ENCODE measurements at regions not wholly inside any gene's neighbourhood (a gene's known extent, or its start where the extent isn't known, plus 50 kb on each side); places are given as distances from the start of the nearest gene placed in this dataset.

GRCh38 chr2:6639929-6640620, 225.6 kb downstream of the CMPK2 start:
- H3K9me3 ChIP-seq (ENCODE audit: low read depth), result no peaks in the 10 kb centered on the region
- DNase-seq (ENCODE audit: low spot score), result no peak
- H3K9me2 ChIP-seq (replicated peaks; ENCODE audit: insufficient read depth), result no peaks in the 10 kb centered on the region
- 24% methylated on average over 3 of the region's 3 CpGs for WGBS (ENCODE audit: low lambda C conversion rate, missing lambda C conversion rate)
- TF ChIP-seq EZH2phosphoT487 (IDR thresholded peaks at IDR 0.05; ENCODE audit: low read depth, severe bottlenecking, unreplicated experiment) (no peak), EZH2 (IDR thresholded peaks at IDR 0.05; ENCODE audit: borderline replicate concordance) (no peak), CTCF (IDR thresholded peaks at IDR 0.05; ENCODE audit: poor library complexity) (no peak)
- H3K36me3 ChIP-seq (replicated peaks; ENCODE audit: insufficient read depth, low read depth), result no peaks in the 10 kb centered on the region
- H2AFZ ChIP-seq, result no peak overlapping the region
- H3K27ac ChIP-seq, result no peak overlapping the region
- no peak overlapping the region for H3K4me3 ChIP-seq
- H3K79me2 ChIP-seq, result no peaks in the 10 kb centered on the region
- peaks cover 3% of the 10 kb centered on the region for H3K4me1 ChIP-seq (ENCODE audit: insufficient read depth)
- H3K4me2 ChIP-seq, result no peak overlapping the region
- H4K20me1 ChIP-seq (ENCODE audit: insufficient read depth, poor library complexity, severe bottlenecking), result no peaks in the 10 kb centered on the region
- no peaks in the 10 kb centered on the region for H3K27me3 ChIP-seq

GRCh38 chr2:6640621-6641015, 225.1 kb downstream of the CMPK2 start:
- WGBS (ENCODE audit: low lambda C conversion rate, missing lambda C conversion rate), result 59% methylated on average over 1 of the region's 1 CpG
- H3K4me1 ChIP-seq (ENCODE audit: insufficient read depth), result peaks cover 3% of the 10 kb centered on the region
- H2AFZ ChIP-seq, result no peak overlapping the region
- H3K4me3 ChIP-seq, result no peak overlapping the region
- H3K27me3 ChIP-seq, result no peaks in the 10 kb centered on the region
- H3K4me2 ChIP-seq, result no peak overlapping the region
- no peaks in the 10 kb centered on the region for H3K9me3 ChIP-seq (ENCODE audit: low read depth)
- TF ChIP-seq EZH2phosphoT487 (IDR thresholded peaks at IDR 0.05; ENCODE audit: low read depth, severe bottlenecking, unreplicated experiment), result no peak
- no peak for TF ChIP-seq EZH2 (IDR thresholded peaks at IDR 0.05; ENCODE audit: borderline replicate concordance)
- no peak for TF ChIP-seq CTCF (IDR thresholded peaks at IDR 0.05; ENCODE audit: poor library complexity)
- no peaks in the 10 kb centered on the region for H3K9me2 ChIP-seq (replicated peaks; ENCODE audit: insufficient read depth)
- no peaks in the 10 kb centered on the region for H3K36me3 ChIP-seq (replicated peaks; ENCODE audit: insufficient read depth, low read depth)
- DNase-seq (ENCODE audit: low spot score), result no peak
- H4K20me1 ChIP-seq (ENCODE audit: insufficient read depth, poor library complexity, severe bottlenecking), result no peaks in the 10 kb centered on the region
- no peaks in the 10 kb centered on the region for H3K79me2 ChIP-seq
- no peak overlapping the region for H3K27ac ChIP-seq

GRCh38 chr2:6641956-6642355, 223.8 kb downstream of the CMPK2 start:
- H3K27ac ChIP-seq, result no peak overlapping the region
- TF ChIP-seq EZH2phosphoT487 (IDR thresholded peaks at IDR 0.05; ENCODE audit: low read depth, severe bottlenecking, unreplicated experiment) (no peak), CTCF (IDR thresholded peaks at IDR 0.05; ENCODE audit: poor library complexity) (no peak), EZH2 (IDR thresholded peaks at IDR 0.05; ENCODE audit: borderline replicate concordance) (no peak)
- no peaks in the 10 kb centered on the region for H3K79me2 ChIP-seq
- H3K36me3 ChIP-seq (replicated peaks; ENCODE audit: insufficient read depth, low read depth), result no peaks in the 10 kb centered on the region
- H2AFZ ChIP-seq, result no peak overlapping the region
- no peak overlapping the region for H3K4me3 ChIP-seq
- WGBS (ENCODE audit: low lambda C conversion rate, missing lambda C conversion rate), result 100% methylated on average over 1 of the region's 1 CpG
- DNase-seq (ENCODE audit: low spot score), result no peak
- no peaks in the 10 kb centered on the region for H3K9me3 ChIP-seq (ENCODE audit: low read depth)
- H3K27me3 ChIP-seq, result no peaks in the 10 kb centered on the region
- H3K9me2 ChIP-seq (replicated peaks; ENCODE audit: insufficient read depth), result no peaks in the 10 kb centered on the region
- H3K4me2 ChIP-seq, result no peak overlapping the region
- H4K20me1 ChIP-seq (ENCODE audit: insufficient read depth, poor library complexity, severe bottlenecking), result no peaks in the 10 kb centered on the region
- H3K4me1 ChIP-seq (ENCODE audit: insufficient read depth), result peaks cover 3% of the 10 kb centered on the region

Measured in hepatocyte (in vitro differentiated cells).